ENCODE measurements at regions not wholly inside any gene's neighbourhood (a gene's known extent, or its start where the extent isn't known, plus 50 kb on each side); places are given as distances from the start of the nearest gene placed in this dataset.

GRCh38 chr13:97141097-97141496 lies 81.0 kb upstream of the MBNL2 start:
- Histone ChIP-seq H3K4me3 (ENCODE audit: low read depth, low read length) (no peak overlapping the region), H3K36me3 (ENCODE audit: control insufficient read depth, insufficient read depth, low read length) (no peaks in the 10 kb centered on the region), H3K9me3 (ENCODE audit: control insufficient read depth, insufficient read depth, low read length) (no peaks in the 10 kb centered on the region), H3K27me3 (ENCODE audit: control insufficient read depth, insufficient read depth, low read length) (no peaks in the 10 kb centered on the region), H3K4me1 (ENCODE audit: control insufficient read depth, insufficient read depth, low read length) (no peaks in the 10 kb centered on the region), H3K27ac (ENCODE audit: low read depth, low read length) (no peak overlapping the region)
- WGBS (ENCODE audit: insufficient coverage) = no CpG with 5 or more reads among the region's 3 CpGs
- peak in 1 of 6 donors; percentile 55 for DNase-seq (ENCODE audit: low read depth in 4 of 6, low spot score in 6 of 6)

- no peaks in the 10 kb centered on the region for H3K27me3 ChIP-seq (ENCODE audit: control insufficient read depth, insufficient read depth, low read length)
- 100% methylated on average over 1 of the region's 5 CpGs for WGBS (ENCODE audit: insufficient coverage)
- DNase-seq (ENCODE audit: low read depth in 4 of 6, low spot score in 6 of 6) = peak in 1 of 6 donors; percentile 46
- H3K36me3 ChIP-seq (ENCODE audit: control insufficient read depth, insufficient read depth, low read length) = no peaks in the 10 kb centered on the region
- no peak overlapping the region for H3K4me3 ChIP-seq (ENCODE audit: low read depth, low read length)
- no peaks in the 10 kb centered on the region for H3K9me3 ChIP-seq (ENCODE audit: control insufficient read depth, insufficient read depth, low read length)
- no peaks in the 10 kb centered on the region for H3K4me1 ChIP-seq (ENCODE audit: control insufficient read depth, insufficient read depth, low read length)
- H3K27ac ChIP-seq (ENCODE audit: low read depth, low read length) = no peak overlapping the region
Measured at GRCh38 chr13:97141564-97142005, 80.5 kb upstream of the MBNL2 start.

- no peak overlapping the region for H3K27ac ChIP-seq (ENCODE audit: low read depth, low read length)
- no peaks in the 10 kb centered on the region for H3K9me3 ChIP-seq (ENCODE audit: control insufficient read depth, insufficient read depth, low read length)
- no peaks in the 10 kb centered on the region for H3K4me1 ChIP-seq (ENCODE audit: control insufficient read depth, insufficient read depth, low read length)
- no peak for DNase-seq (ENCODE audit: low read depth in 4 of 6, low spot score in 6 of 6)
- no peak overlapping the region for H3K4me3 ChIP-seq (ENCODE audit: low read depth, low read length)
- H3K27me3 ChIP-seq (ENCODE audit: control insufficient read depth, insufficient read depth, low read length) = no peaks in the 10 kb centered on the region
- WGBS (ENCODE audit: insufficient coverage) = 100% methylated on average over 1 of the region's 8 CpGs
- H3K36me3 ChIP-seq (ENCODE audit: control insufficient read depth, insufficient read depth, low read length) = no peaks in the 10 kb centered on the region
Measured at GRCh38 chr13:97142452-97142851, 79.7 kb upstream of the MBNL2 start.

- Histone ChIP-seq H3K9me3 (ENCODE audit: control insufficient read depth, insufficient read depth, low read length) (no peaks in the 10 kb centered on the region), H3K27ac (ENCODE audit: low read depth, low read length) (no peak overlapping the region), H3K27me3 (ENCODE audit: control insufficient read depth, insufficient read depth, low read length) (no peaks in the 10 kb centered on the region), H3K4me3 (ENCODE audit: low read depth, low read length) (no peak overlapping the region), H3K4me1 (ENCODE audit: control insufficient read depth, insufficient read depth, low read length) (no peaks in the 10 kb centered on the region), H3K36me3 (ENCODE audit: control insufficient read depth, insufficient read depth, low read length) (no peaks in the 10 kb centered on the region)
- 89% methylated on average over 1 of the region's 2 CpGs for WGBS (ENCODE audit: insufficient coverage)
- no peak for DNase-seq (ENCODE audit: low read depth in 4 of 6, low spot score in 6 of 6)
Measured at GRCh38 chr13:97145057-97145456, 77.1 kb upstream of the MBNL2 start.

- Histone ChIP-seq H3K4me1 (ENCODE audit: control insufficient read depth, insufficient read depth, low read length) (no peaks in the 10 kb centered on the region), H3K27me3 (ENCODE audit: control insufficient read depth, insufficient read depth, low read length) (no peaks in the 10 kb centered on the region), H3K4me3 (ENCODE audit: low read depth, low read length) (no peak overlapping the region), H3K27ac (ENCODE audit: low read depth, low read length) (no peak overlapping the region), H3K36me3 (ENCODE audit: control insufficient read depth, insufficient read depth, low read length) (no peaks in the 10 kb centered on the region), H3K9me3 (ENCODE audit: control insufficient read depth, insufficient read depth, low read length) (peaks cover 2% of the 10 kb centered on the region)
- WGBS (ENCODE audit: insufficient coverage) = 74% methylated on average over 2 of the region's 4 CpGs
- DNase-seq (ENCODE audit: low read depth in 4 of 6, low spot score in 6 of 6) = peak in 1 of 6 donors; percentile 51
Measured at GRCh38 chr13:97148894-97149293, 73.2 kb upstream of the MBNL2 start.

- Histone ChIP-seq H3K27me3 (ENCODE audit: control insufficient read depth, insufficient read depth, low read length) (no peaks in the 10 kb centered on the region), H3K36me3 (ENCODE audit: control insufficient read depth, insufficient read depth, low read length) (no peaks in the 10 kb centered on the region), H3K4me1 (ENCODE audit: control insufficient read depth, insufficient read depth, low read length) (no peaks in the 10 kb centered on the region), H3K4me3 (ENCODE audit: low read depth, low read length) (no peak overlapping the region), H3K27ac (ENCODE audit: low read depth, low read length) (no peak overlapping the region), H3K9me3 (ENCODE audit: control insufficient read depth, insufficient read depth, low read length) (no peaks in the 10 kb centered on the region)
- WGBS (ENCODE audit: insufficient coverage) = no CpG with 5 or more reads among the region's 2 CpGs
- DNase-seq (ENCODE audit: low read depth in 4 of 6, low spot score in 6 of 6) = no peak
Measured at GRCh38 chr13:97160421-97160820, 61.7 kb upstream of the MBNL2 start.

- no peak overlapping the region for H3K27ac ChIP-seq (ENCODE audit: low read depth, low read length)
- H3K36me3 ChIP-seq (ENCODE audit: control insufficient read depth, insufficient read depth, low read length) = no peaks in the 10 kb centered on the region
- no peak for DNase-seq (ENCODE audit: low read depth in 4 of 6, low spot score in 6 of 6)
- WGBS (ENCODE audit: insufficient coverage) = no CpG with 5 or more reads among the region's 5 CpGs
- no peaks in the 10 kb centered on the region for H3K4me1 ChIP-seq (ENCODE audit: control insufficient read depth, insufficient read depth, low read length)
- no peak overlapping the region for H3K4me3 ChIP-seq (ENCODE audit: low read depth, low read length)
- no peaks in the 10 kb centered on the region for H3K27me3 ChIP-seq (ENCODE audit: control insufficient read depth, insufficient read depth, low read length)
- H3K9me3 ChIP-seq (ENCODE audit: control insufficient read depth, insufficient read depth, low read length) = no peaks in the 10 kb centered on the region
Measured at GRCh38 chr13:97161582-97162231, 60.4 kb upstream of the MBNL2 start.

- no peaks in the 10 kb centered on the region for H3K27me3 ChIP-seq (ENCODE audit: control insufficient read depth, insufficient read depth, low read length)
- H3K4me1 ChIP-seq (ENCODE audit: control insufficient read depth, insufficient read depth, low read length) = no peaks in the 10 kb centered on the region
- no CpG with 5 or more reads among the region's 2 CpGs for WGBS (ENCODE audit: insufficient coverage)
- DNase-seq (ENCODE audit: low read depth in 4 of 6, low spot score in 6 of 6) = no peak
- H3K36me3 ChIP-seq (ENCODE audit: control insufficient read depth, insufficient read depth, low read length) = no peaks in the 10 kb centered on the region
- H3K9me3 ChIP-seq (ENCODE audit: control insufficient read depth, insufficient read depth, low read length) = no peaks in the 10 kb centered on the region
- H3K4me3 ChIP-seq (ENCODE audit: low read depth, low read length) = no peak overlapping the region
- H3K27ac ChIP-seq (ENCODE audit: low read depth, low read length) = no peak overlapping the region
Measured at GRCh38 chr13:97165502-97166425, 56.4 kb upstream of the MBNL2 start.

- no CpG with 5 or more reads among the region's 2 CpGs for whole genome bisulfite sequencing (ENCODE audit: insufficient coverage)
- no peak overlapping the region for H3K4me3 ChIP-seq (ENCODE audit: low read depth, low read length)
Measured at GRCh38 chr13:97171136-97171535, 51.0 kb upstream of the MBNL2 start.

More at GRCh38 chr13:97171136-97171535, 51.0 kb upstream of the MBNL2 start:
- DNase-seq (ENCODE audit: low read depth in 4 of 6, low spot score in 6 of 6) = no peak
- H3K4me1 ChIP-seq (ENCODE audit: control insufficient read depth, insufficient read depth, low read length) = no peaks in the 10 kb centered on the region
- H3K9me3 ChIP-seq (ENCODE audit: control insufficient read depth, insufficient read depth, low read length) = no peaks in the 10 kb centered on the region
- H3K36me3 ChIP-seq (ENCODE audit: control insufficient read depth, insufficient read depth, low read length) = no peaks in the 10 kb centered on the region
- no peaks in the 10 kb centered on the region for H3K27me3 ChIP-seq (ENCODE audit: control insufficient read depth, insufficient read depth, low read length)
- H3K27ac ChIP-seq (ENCODE audit: low read depth, low read length) = no peak overlapping the region
